GM13976 (cell line): ENCODE measurements at regions not wholly inside any gene's neighbourhood (a gene's known extent, or its start where the extent isn't known, plus 50 kb on each side); places are given as distances from the start of the nearest gene placed in this dataset.

ENCODE experiments used
- DNase-seq: peaks from one replicate; pipeline ENCODE4 v3.0.0; 2012; ENCODE audit warnings: low spot score
- in situ Hi-C: fragments of 300-500 bp; cut with MboI; formaldehyde crosslinking; loops from one replicate; pipeline ENCODE4 v1.12.0; 2022; ENCODE audit warnings: low sequenced_read_pairs, mixed read lengths, inconsistent platforms; ENCODE audit not compliant: unreplicated experiment
- TF ChIP-seq, protein P1 (sequence below): IDR thresholded peaks from 2 replicates; pipeline ENCODE4 v1.5.1; 2012; ENCODE audit warnings: borderline replicate concordance, mild to moderate bottlenecking; ENCODE audit not compliant: insufficient read depth; ENCODE audit errors: extremely low read depth, missing control alignments, control extremely low read depth

DNA sequence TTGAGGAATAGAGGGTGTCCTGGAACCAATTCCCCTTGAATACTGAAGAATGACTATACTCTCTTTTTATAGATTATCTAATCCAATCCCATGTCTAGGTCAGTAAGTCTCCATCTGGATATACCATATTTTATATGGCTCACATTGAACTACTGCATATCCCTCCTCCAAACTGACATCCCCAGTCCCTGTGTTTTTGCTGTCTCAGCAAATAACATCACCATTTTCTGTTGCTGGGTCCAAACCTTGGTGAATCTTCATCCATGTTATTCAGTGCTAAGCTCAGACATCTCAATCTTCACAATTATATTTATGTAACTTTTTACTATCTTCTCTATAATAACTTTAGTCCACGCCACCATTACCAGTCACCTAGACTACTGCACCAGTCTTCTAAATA lies 269.6 kb upstream of the CNTNAP4 start:
- TF ChIP-seq, protein P1, sequence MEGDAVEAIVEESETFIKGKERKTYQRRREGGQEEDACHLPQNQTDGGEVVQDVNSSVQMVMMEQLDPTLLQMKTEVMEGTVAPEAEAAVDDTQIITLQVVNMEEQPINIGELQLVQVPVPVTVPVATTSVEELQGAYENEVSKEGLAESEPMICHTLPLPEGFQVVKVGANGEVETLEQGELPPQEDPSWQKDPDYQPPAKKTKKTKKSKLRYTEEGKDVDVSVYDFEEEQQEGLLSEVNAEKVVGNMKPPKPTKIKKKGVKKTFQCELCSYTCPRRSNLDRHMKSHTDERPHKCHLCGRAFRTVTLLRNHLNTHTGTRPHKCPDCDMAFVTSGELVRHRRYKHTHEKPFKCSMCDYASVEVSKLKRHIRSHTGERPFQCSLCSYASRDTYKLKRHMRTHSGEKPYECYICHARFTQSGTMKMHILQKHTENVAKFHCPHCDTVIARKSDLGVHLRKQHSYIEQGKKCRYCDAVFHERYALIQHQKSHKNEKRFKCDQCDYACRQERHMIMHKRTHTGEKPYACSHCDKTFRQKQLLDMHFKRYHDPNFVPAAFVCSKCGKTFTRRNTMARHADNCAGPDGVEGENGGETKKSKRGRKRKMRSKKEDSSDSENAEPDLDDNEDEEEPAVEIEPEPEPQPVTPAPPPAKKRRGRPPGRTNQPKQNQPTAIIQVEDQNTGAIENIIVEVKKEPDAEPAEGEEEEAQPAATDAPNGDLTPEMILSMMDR, result no peak
- in situ Hi-C loops, result no loop called here

DNA sequence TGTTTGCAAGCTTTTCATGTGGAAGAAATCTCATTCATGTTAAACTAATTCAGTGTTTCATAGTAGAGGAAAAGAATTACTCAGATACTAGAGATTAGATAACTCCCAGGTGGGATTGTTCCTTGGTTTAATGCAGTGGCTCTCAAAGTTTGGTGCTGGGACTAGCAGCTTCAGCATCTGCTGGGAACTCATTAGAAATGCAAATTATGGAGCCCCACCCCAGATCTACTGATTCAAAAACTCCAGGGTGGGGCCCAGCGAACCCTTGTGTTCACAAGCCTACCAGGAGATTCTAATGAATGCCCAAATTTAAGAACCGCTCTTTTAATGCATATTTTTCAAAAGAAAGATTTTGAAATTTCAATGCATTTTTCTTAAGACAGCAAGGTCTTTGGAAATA lies 253.4 kb upstream of the CNTNAP4 start:
- TF ChIP-seq, protein P1, result no peak
- no peak for DNase-seq
- in situ Hi-C loops, result no loop called here

More for the DNA sequence above, 269.6 kb upstream of the CNTNAP4 start:
- DNase-seq, result no peak

DNA sequence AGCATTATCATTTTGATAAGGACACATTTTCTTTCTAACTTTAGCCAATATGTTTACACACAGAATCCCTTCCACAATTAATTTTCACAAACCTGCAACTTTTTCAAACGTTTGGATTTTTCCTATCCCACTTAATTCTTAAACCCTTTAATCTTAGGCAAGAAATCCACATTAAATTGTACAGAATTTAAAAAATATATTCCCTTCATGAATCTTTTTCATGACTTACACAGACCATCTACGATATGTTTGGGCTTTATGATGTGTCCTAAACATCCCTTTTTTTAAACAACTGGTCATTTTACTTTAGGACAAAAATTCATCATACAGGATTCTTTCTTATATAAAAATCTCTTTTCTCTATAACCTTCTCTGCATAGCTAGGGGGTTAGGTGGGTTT lies 241.5 kb upstream of the CNTNAP4 start:
- in situ Hi-C loops, result no loop called here
- no peak for DNase-seq
- TF ChIP-seq, protein P1, result no peak

DNA sequence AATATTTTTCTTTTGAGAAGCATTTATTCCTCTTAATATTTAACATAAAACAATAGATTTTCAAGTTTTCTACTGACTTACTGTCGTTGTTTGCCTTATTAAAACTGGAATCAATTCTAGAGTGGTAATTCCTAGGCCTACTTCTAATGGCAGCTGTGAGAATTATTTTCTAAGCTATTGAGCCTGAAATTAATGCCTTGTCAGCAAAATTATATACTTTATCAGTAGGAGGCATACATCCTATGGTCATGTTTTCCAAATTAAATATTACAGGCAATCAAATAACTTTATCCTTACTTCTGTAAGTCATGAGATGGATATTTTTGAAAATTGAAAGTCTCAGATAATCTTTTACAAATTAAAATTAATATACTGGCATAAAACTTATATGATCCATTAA lies 239.1 kb upstream of the CNTNAP4 start:
- DNase-seq, result no peak
- in situ Hi-C loops, result no loop called here
- TF ChIP-seq, protein P1, result no peak

DNA sequence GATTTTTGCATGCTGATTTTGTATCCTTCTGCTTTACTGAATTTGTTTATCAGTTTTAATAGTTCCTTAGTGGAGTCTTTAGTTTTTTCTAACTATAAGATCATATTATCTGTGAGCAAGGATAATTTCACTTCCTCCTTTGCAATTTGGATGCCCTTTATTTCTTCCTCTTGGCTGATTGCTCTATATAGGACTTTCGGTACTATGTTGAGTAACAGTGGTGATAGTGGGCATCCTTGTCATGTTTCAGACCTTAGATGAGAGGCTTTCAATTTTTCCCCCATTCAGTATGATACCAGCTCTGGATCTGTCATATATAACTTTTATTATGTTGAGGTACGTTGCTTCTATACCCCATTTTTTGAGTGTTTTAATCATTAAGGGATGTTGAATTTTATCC lies 224.5 kb upstream of the CNTNAP4 start:
- in situ Hi-C loops, result no loop called here
- TF ChIP-seq, protein P1, result no peak
- no peak for DNase-seq

DNA sequence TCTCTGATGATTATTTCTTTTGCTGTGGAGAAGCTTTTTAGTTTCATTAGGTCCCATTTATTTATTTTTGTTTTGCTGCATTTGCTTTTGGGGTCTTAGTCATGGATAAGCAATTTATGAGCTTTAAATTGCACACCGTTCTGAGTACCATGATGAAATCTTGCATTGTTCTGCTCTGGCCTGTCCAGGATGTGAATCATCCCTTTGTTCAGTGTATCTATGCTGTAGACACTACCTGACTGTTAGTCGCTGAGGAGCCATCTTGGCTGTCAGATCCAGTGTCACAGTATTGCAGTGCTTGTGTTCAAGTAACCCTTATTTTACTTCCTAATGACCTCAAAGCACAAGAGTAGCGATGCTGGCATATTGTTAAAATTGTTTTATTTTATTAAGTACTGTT lies 218.0 kb upstream of the CNTNAP4 start:
- in situ Hi-C loops, result no loop called here
- no peak for DNase-seq
- TF ChIP-seq, protein P1, result no peak

DNA sequence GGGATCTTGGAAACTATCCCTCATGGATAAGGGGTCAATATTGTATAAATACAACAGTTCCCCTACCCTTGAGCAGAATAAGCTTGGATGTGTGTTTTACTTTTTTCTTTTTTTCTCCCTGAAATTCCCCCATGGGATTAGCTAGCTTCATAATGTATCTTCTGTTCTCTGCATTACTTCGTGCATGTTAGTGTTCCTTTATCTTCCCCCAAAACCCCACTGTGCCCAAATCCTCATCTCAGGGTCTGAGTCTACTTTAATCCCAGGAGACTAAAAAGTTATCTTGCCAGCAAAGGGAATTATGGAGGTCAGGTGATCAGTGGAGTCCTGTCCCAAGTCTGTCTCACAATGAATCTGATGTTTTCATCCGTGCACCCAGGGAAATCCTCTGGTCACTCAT lies 217.5 kb upstream of the CNTNAP4 start:
- TF ChIP-seq, protein P1, result no peak
- no peak for DNase-seq
- in situ Hi-C loops, result no loop called here
